ENCODE measurements at regions not wholly inside any gene's neighbourhood (a gene's known extent, or its start where the extent isn't known, plus 50 kb on each side); places are given as distances from the start of the nearest gene placed in this dataset.

DNA sequence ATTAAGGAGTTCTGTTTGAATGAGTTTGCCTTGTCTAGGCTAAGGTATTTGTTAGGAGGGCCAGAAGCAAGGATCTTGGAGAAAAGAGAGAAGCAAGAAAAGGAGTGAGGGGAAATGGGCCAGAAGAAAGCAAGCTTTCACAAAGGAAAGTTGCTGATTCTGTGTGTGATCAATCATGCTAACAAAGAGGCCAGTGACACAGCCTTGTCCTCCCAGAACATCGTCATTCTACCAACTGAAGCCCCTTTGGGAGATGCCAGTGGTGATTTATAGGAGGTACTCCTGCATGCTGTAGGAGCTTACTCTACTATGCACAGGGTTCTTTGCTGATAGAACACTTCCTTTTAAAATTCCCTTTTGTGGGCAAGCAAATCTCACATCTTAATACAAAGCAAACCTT, 449.2 kb upstream of the SPRED2 start:
- DNase-seq = no peak

DNA sequence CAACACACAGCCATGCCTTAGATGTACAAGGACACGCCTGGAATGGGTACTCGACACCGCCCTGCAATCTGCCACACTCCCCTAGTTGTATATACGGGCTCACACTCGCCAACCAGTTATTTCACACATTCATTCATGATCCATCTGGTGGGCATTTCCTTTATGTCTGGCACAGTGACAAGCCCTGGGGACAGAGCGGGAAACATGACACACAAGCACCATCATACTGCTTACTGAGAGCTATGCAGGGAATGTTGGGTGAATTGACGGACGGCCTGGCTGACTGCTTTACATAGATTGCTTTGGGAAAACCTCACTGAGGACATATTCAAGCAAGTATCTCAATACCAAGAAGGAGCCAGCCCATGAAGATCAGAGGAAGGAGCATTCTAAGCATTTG, 448.0 kb upstream of the SPRED2 start:
- DNase-seq = no peak

DNA sequence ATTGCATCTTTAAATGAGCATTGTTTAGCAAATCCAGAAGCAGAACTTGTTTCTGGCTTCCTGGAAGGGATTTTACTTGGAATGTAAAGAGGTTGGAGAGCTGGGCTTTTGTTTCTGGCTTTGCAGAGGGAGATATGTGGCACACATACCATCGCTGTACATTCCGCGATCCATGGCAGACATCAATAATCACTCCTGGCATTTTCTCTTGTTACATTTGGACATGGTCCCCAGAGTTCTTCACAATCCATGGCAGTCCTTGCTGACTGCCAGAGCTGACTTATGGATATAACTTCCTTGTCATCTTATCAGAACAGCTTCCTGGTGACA, 445.6 kb upstream of the SPRED2 start:
- DNase-seq = no peak

DNA sequence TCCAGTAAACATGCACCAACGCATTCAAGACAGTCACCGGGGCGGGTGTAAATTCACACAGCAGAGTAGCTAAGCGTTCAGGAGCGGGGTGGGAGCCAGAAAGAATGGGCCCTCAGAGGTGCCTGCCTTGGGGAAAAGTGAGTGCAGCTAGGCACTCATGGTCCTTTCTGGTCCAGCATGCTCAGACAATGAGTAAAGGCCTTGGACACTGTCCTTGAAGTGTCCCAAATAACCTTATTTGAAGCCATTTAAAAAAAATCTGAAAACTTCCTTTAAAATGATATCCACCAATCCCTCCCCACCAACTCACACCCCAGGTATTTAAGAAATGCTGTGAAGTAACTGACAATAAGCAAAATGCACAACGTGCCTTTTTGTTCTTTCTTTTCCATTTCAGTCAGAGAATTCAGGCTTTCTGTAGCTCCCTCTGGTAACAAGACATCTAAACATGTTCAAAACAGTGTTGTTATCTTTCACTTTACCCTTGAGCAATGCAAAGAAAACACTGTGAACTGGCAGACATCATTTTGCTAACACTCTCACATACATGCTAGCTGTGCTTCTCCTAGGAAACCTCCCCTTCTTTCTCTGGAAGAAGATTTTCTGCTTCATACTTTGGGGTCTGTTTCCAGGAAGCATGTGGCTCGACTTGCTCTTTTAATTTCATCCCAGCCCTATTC, 445.1 kb upstream of the SPRED2 start:
- no peak for DNase-seq

DNA sequence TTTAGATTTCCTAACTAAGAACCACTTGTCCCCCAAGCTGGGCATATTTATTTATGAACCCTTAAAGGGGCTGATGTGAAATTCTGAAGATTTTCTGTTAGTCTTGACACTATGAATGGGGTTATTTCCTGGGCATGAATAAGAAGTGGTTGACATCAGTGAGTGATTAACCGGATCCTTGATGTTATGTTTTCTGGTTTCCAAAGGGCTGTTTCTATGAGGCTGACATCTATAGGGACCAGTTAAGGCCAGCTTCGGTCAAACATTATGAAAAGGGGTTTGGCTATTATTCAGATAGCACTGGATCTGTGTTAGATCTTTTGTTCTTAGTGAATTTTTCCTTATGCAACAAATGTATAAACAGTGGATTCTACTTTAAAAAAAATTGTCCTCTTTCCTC, 443.7 kb upstream of the SPRED2 start:
- DNase-seq = no peak

DNA sequence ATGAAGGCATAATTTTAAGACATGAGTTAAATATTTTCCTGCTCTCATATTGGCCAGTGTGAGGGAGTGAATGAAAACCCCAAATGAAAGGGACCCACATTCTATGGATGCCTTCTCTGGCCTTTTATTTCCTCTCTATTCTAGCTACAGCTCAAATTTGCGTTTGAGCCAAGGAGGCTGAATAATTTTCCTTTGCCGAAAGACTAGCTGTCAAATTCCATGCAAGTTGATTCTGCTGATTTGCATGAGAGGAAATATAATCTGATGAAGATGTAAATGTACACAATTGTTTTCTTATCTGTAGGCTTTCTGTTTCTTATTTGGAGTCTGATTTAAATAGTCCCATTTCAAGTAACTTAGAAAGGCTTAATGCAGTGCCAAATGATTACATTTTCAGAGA, 438.4 kb upstream of the SPRED2 start:
- no peak for DNase-seq

DNA sequence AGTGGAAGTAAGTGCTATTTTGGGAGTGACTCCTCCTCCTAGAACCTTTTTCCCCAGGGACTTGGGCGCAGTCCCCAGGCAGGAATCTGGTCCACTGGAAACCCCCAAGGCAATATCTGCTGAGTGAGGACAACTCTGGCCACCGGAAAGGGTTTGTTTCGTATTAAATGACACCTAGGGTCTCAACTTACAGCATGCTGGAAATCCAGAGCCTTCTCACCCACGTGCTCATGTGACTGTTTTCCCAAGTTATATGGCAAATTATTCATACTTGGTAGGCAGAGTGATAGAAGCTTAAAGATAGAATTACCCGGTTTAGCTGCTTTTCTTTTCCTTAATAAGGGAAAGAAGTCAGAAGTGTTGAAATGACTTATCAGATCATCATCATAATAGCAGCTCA, 436.9 kb upstream of the SPRED2 start:
- no peak for DNase-seq

DNA sequence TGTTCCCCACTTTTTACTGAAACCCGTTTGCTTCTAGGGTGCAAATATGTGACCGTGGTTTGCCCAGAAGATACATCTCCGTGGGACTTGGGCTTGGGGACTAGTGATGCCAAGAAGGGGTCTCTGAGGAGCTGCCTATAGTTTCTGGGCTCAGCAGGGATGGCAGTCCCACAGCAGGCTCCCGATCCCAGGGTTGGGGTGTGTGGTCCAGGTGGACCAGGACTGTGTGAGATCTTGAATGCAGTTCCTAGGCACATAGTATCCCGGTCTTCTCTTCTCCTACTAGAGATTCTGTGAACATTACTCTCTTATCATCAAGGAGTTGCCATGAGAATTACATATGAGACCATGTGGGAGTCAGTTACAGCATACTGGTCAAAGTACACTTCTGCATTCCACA, 435.8 kb upstream of the SPRED2 start:
- DNase-seq = no peak

DNA sequence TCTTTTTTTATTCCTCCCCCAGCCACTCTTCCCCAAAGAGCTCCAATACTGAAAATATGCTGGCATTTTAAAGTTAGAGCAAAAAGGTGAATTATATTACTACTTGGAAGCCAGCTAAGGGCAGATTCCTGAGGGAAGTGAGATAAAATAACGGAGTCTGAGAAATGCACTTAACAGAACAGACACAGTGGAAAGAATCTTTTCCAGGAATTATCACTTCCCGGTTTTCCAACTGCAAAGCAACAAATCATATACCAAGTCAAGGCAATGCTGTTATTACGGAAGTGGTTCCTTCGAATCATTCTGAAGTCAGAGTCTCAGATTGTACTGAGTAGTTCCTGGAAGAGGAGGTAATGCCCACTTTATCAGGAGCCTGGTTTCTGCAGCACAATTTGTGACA, 435.0 kb upstream of the SPRED2 start:
- peak; percentile 15 for DNase-seq

DNA sequence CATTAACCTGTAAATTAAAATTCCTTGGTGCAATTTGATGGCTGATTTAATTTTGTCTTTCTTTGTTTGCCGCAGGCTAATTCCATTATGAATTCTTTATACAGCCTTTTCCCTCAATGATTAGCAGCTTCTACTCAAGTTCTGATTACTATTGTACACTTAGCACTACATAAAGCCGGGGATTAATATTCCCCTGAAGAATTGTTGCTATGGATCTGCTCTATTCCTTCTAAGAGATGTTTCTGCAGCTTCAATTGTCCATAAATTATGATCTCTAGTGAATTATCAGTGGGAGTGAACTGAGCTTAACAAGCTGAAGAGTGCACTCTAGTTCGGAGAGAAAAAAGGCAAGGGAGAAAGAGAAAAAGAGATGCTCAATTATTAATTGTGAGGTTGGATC, 433.7 kb upstream of the SPRED2 start:
- DNase-seq = no peak

DNA sequence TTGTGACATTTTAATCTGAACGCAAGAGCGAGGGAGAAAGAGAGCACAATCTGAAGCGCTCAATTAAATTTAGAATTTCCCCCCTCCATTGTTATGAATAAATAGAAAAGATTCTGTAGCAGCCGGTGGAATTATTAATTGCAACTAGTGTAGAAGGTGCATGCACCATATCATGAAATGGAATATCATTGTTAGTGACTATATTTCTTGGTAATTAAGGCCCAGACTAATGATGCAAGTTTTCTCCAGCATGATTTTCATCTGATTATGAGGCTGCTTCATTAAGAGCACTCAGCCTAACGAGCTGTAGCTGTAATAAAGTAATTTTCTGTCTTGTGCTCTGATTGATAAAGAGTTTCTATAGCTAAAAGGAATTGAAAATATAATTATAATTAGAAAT, 432.2 kb upstream of the SPRED2 start:
- no peak for DNase-seq

DNA sequence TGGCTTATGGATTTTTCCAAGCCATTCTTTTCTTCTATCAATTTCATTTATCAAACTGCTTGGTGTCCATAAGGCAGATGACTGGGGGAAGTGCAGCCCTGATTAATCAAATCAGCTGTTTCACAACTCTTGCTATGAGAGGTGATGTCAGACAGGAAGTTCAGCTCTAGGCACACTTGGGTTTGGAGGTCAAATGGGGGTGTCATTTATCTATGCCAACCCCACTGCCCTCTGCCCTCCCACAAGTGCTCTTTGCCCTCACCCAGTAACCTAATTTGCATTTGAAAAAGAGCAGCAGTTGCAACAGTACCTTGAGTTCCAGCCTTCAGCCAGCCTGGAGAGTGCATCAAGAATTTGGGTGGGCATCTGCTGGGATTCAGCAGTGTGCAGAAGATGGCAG, 431.3 kb upstream of the SPRED2 start:
- no peak for DNase-seq

DNA sequence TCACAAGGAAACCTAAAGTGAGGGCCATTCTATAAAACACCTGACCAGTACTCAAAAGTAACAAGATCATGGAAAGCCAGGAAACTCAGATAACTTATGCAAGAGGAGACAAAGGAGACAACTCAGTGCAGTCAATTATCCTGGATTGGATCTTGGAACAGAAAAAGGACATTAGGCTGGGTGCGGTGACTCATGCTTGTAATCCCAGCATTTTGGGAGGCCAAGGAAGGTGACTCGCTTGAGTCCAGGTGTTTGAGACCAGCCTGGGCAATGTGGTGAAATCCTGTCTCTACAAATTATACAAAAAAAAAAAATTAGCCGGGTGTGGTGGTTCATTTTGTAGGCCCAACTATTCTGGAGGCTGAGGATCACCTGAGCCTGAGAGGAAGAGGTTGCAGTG, 424.5 kb upstream of the SPRED2 start:
- no peak for DNase-seq

DNA sequence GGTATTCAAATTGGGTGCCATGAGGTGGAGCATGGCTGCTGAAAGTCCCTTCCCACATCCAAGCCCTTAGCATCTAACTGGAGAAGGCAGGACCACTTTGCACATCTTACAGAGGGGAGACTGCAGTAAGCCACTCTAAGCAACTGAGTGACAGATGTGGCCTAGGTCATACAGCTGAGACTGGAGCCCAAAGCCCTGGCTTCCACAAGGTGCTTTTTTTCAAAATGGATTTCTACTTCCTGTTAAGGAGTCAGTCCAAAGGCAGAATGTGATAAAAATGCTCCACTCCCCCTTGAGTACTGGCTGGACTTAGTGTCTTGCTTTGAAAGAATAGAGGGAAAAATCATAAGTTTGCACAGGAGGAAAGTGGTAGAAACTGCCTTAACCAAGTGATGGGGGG, 424.0 kb upstream of the SPRED2 start:
- no peak for DNase-seq

DNA sequence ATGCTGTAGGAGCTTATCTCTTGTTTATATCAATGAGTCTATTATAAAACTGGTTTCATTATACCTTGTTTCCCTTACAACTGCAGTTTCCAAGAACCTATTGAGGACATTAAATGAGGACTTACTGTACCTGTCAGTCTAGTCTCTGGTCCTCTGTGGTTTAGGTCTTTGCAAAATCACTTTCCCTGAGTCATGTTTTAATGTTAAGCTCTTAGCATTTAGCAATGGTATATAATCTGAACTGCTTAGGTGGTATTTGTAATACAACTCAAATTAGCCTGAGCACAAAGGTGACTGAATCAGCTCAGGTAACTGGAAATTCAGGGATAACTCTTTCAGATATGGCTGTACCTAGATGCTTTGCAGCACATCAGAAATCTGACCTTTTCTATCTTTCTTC, 418.3 kb upstream of the SPRED2 start:
- DNase-seq = no peak

DNA sequence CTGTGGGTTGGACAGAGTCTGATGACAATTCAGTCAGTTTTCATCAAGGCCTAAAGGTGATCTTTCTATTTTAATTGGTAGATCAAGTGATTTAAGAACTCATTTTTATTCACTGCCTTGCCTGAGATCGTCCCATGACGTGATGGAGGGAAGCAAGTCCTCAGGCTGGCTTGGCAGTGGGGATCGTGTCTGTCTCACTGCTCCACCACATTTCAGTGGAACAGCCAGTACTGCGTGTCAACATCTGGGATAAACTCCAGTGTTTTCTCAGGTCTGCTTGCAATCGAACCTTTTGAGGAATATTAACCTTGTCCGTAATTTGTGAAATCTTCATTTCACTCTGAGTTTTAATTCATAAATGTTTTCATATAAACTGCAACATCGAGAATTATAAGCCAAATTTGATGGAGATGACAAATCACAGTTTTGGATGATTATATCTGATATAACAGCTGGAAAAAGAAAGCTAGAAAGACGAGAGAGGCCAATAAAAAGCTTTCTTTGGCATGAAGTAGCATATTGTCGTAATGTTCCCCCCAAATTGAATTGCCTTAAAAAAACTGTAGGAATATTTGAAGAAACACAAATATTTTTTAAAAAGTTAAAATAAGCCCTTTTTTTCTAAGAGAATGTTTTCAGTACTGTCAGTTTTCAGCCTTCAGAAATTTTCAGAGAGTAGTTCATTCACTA, 414.7 kb upstream of the SPRED2 start:
- DNase-seq = no peak

DNA sequence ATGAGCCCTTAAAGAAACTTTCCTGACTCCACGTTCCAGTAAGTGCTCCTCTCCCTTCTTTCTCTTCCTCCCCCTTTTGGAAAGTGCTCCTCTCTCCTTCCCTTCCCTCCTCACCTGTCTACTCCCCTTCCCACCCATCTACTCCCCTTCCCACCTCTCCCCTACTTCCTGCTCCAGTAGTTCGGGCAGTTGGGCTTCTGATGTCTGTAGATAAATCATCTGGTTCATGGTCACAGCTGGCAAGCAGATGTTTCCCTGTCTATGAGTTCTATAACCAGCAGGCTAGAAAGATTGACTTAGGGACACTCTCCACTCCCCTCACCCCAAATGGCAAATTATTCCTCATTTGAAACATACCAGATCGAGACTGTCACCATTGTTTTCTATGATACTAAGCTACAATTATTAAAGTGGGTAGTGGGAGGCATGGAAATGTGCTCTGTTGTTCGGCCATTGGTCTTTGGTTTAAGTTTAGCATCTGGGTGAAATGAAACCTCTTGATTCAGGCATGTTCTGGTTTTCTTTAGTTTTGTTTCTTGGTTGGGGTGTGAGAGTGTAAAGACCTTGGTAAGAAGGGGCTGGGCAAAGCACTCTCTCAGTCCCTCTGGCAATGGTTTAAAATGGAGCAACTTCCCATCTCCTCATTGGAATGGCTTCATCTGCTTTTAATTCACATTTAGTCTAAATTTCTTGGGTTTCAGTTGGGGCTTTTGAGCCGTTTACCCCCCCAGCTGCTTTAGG, 413.2 kb upstream of the SPRED2 start:
- no peak for DNase-seq

DNA sequence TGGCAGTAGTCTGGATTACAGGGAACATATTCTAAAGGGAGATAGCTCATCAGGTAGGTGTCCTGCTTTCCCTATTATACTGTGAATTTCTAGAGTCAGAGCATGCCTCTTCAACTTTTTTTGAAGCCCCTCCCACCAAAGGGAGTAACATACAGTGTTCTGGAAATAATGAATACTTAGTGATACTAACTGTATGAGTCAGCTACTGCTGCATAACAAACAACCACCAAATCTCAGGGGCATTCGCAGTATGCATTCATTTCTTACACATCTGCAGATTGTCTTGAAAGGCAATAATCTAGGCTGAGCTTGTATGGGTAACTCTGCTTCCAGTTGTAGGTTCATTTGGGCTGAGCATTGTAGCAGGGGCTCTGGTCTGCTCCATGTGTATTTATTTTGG, 409.7 kb upstream of the SPRED2 start:
- DNase-seq = no peak

DNA sequence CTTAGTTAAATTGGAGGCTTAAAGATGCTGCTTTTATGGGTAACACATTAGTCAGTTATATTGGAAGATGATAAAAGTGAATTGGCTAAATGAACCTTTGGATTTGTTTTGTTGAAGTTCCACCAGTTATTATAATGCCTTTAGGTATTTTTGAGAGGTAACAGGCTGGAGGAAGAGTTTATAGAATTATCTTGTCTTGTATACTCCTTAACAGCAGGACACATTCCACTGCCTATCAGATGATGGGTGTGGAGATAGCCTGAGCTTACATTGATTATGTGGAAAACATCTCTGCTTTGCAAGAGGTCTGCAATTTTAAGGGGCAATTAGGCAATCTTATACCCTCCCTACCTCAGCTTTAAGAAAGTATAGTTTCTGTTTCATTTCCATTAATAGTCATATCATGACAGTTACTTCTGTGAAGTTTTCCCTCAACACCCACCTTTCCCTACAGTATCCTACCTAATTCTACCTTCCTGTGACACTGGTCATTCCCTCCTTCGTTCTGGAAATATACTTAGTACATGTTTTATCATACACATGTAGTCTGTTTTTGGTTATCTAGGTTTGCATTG, 403.7 kb upstream of the SPRED2 start:
- peak; percentile 55 for DNase-seq

DNA sequence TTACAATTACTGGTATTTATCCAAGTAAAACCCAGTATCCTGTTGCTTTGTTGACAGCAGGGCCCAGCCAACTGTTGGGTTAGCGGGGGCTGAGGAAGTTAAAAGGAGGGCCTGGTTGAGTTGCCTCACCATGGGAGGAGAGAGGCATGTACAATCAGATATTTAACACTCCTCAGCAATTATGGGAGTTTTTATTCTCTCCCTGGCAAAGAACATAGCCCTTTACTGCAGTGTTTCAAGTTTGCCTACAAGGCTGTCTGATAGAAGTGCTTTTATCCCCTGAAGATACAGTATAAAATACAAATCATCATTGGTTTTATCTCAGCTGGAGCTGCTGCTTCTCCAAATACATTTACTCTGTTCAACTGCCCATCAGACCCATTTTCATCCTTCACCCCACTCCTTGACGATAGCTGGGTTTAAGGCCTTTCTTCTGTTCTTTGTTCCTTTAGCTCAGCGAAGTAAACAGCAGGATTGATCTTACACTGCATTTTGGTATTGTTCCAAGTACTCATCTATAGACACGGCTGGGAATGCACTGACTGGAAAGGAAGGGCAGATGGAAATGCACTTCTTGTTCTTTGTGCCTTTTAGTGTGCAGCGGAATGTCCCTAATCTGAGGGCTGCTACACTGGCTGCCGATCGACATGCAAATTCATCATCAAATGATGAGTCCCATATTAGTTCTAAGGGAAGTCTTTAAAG, 402.5 kb upstream of the SPRED2 start:
- DNase-seq = no peak

DNA sequence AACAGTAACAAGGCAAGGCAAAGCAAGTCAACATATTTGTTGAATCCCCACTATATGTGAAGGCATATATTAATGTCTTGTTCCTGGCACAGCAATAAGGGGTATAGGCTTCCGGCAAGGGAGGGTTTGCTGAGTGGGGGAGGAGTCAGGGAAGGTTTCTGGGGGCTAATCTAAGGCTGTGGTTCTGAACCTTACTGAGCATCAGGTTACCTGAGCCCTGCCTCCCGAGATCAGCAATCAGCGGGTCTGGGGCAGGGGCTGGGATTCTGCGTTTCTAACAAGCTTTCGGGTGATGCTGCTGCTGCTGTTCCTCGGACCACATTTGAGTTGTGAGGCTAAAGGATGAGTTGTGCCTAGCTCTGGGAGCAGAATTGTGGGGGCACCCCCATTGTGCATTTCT, 401.7 kb upstream of the SPRED2 start:
- DNase-seq = no peak

DNA sequence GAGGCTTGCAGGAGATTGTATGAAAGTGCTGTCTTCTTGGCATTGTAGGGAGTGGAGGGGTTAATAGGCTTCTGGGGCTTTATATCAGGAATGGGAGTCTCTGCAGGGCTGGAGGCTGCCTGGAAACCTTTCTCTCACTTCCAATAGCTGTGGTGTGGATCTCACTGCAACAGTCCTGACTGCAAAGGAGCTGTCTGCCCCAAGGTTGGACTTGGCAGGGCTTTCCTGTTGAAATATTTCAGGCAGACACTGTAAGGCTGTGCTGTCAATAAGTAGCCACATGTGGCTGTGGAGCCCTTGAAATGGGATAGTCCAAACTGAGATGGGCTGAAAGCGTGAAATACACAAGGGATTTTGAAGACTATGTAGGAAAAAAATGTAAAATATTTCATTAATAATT, 399.1 kb upstream of the SPRED2 start:
- DNase-seq = no peak

DNA sequence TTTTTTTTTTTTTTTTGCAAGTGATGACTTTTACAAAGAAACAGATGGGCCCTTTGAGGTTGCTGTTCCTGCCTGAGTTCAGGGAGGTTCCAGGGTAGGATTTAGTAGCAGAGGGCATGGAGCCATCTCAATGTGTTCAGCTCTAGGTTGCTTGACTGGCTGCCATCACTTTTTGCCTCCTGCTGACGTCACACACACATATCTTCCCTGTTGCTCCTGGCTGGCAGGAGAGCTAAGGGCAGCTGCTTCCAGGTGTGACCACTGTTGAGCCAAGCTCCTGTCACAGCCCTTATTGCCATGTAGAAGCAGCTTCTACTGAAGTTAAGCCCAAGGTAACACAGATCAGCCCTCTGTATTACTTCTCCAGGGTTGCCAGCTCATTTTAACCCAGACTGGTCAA, 394.2 kb upstream of the SPRED2 start:
- no peak for DNase-seq

DNA sequence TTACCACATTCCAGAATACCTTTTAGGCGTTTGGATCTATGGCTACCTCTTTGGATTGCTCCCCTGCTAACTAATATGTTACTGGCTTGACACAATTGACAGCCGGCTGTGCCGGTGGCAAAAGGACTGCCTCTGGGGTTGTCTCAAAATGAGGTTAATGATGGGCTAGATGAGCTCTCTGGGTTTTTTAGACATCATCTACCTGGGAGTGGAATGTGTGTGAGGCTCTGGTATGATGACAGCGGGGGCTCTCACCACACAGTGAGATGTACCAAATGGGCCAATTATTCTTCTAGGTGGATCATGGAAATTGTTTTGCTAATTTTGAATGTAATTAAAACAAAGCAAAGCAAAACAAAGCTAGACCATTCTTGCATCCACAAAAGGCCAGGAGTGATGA, 391.1 kb upstream of the SPRED2 start:
- DNase-seq = no peak
